Stomach (tissue), 8 donors: ENCODE measurements at regions not wholly inside any gene's neighbourhood (a gene's known extent, or its start where the extent isn't known, plus 50 kb on each side); places are given as distances from the start of the nearest gene placed in this dataset.

Source experiments
- DNase-seq, 2 donors: peaks; one replicate each; pipeline versions ENCODE4 v3.0.0 to v3.0.0-alpha.2; 2013 to 2019
- H3K27ac ChIP-seq, 5 donors: fragments of 200-600 bp in 4 of 5; sonication (generic) in 4 of 5; one replicate each; pipeline ENCODE4 v1.5.1; 2013 to 2019; ENCODE audit warnings: mild to moderate bottlenecking in 1 of 5, moderate library complexity in 1 of 5
- H3K27me3 ChIP-seq, 3 donors: fragments of 200-600 bp; sonication (generic); one replicate each; pipeline ENCODE4 v1.5.1; 2017 to 2019; ENCODE audit warnings: mixed run types in 1 of 3
- H3K36me3 ChIP-seq, 4 donors: fragments of 200-600 bp; sonication (generic); 1 replicate in 3 of 4; 2 replicates in 1 of 4; pipeline ENCODE4 v1.5.1; 2016 to 2019
- H3K4me1 ChIP-seq, 4 donors: fragments of 200-600 bp; sonication (generic); one replicate each; pipeline ENCODE4 v1.5.1; 2016 to 2019
- H3K4me3 ChIP-seq, 4 donors: fragments of 200-600 bp; sonication (generic) in 3 of 4; one replicate each; pipeline ENCODE4 v1.5.1; 2016 to 2019; ENCODE audit warnings: mild to moderate bottlenecking in 1 of 4
- H3K9me3 ChIP-seq, 4 donors: fragments of 200-600 bp; sonication (generic); one replicate each; pipeline ENCODE4 v1.5.1; 2016 to 2019
- EP300 ChIP-seq: sonication (generic); formaldehyde crosslinking; IDR thresholded peaks from one replicate; pipeline ENCODE4 v1.6.1; 2017; ENCODE audit warnings: antibody characterized with exemption
- POLR2A ChIP-seq, 4 donors: fragments of 450-650 bp; IDR thresholded peaks; one replicate each; pipeline ENCODE4 v1.6.1; 2016; ENCODE audit warnings: antibody characterized with exemption in 4 of 4, control low read depth in 2 of 4, mild to moderate bottlenecking in 1 of 4, moderate library complexity in 1 of 4
- POLR2AphosphoS5 ChIP-seq, 3 donors: sonication (generic); formaldehyde crosslinking; IDR thresholded peaks; one replicate each; pipeline ENCODE4 v1.6.1; 2016; ENCODE audit warnings: antibody characterized with exemption in 3 of 3
- WGBS, 5 donors: extraction: QIAGEN DNeasy Blood & Tissue Kit in 3 of 5; methylation state at CpG; one replicate each; pipeline versions ENCODE4 v1.1.5 to v1.1.7; 2013 to 2018; 5-methylcytosine and 5-hydroxymethylcytosine counted together
- intact Hi-C: fragments of 100-400 bp; cut with DNase I; formaldehyde crosslinking; loops from one replicate; pipeline ENCODE4 v1.15.1; 2023; ENCODE audit warnings: low total_unique reads
- TF ChIP-seq, protein P1 (sequence below), 7 experiments: fragments of 450-650 bp in 4 of 7; fragments of 200-600 bp in 3 of 7; sonication (generic) in 3 of 7; IDR thresholded peaks; one replicate each; pipeline ENCODE4 v1.5.1; 2016 to 2019; ENCODE audit warnings: antibody characterized with exemption in 7 of 7, control low read depth in 2 of 7, mild to moderate bottlenecking in 1 of 7
- donor health status: healthy with polysubstance abuse.
- donor health status: Bipolar disorder and iron deficiency.
- donor health status: healthy.

DNA sequence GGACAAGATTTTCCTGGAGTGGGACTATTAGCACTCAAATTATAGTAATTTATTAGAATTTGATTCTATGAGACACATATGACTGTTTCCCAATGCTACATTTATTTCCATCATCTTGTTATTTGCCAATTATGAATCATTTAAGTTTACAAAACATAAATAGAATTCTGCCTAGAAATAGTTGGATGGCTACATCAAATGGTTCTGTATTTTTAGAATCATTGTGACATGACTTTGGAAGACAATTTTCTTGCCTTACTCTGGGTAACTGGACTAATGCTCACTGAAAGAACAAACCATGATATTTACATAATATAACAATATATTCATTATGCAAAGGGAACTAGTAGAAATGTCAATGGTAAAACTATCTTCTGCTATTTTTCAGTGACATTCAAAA lies 173.5 kb downstream of the ZIC1 start:
- TF ChIP-seq, protein P1, sequence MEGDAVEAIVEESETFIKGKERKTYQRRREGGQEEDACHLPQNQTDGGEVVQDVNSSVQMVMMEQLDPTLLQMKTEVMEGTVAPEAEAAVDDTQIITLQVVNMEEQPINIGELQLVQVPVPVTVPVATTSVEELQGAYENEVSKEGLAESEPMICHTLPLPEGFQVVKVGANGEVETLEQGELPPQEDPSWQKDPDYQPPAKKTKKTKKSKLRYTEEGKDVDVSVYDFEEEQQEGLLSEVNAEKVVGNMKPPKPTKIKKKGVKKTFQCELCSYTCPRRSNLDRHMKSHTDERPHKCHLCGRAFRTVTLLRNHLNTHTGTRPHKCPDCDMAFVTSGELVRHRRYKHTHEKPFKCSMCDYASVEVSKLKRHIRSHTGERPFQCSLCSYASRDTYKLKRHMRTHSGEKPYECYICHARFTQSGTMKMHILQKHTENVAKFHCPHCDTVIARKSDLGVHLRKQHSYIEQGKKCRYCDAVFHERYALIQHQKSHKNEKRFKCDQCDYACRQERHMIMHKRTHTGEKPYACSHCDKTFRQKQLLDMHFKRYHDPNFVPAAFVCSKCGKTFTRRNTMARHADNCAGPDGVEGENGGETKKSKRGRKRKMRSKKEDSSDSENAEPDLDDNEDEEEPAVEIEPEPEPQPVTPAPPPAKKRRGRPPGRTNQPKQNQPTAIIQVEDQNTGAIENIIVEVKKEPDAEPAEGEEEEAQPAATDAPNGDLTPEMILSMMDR (IDR thresholded peaks at IDR 0.05), result no peak
- TF ChIP-seq POLR2A (IDR thresholded peaks at IDR 0.05) (no peak), EP300 (no peak), POLR2AphosphoS5 (IDR thresholded peaks at IDR 0.05) (no peak)
- H3K27ac ChIP-seq, result no peak overlapping the region
- no peaks in the 10 kb centered on the region for H3K27me3 ChIP-seq
- H3K36me3 ChIP-seq, result no peaks in the 10 kb centered on the region
- DNase-seq, result no peak
- H3K4me1 ChIP-seq, result no peaks in the 10 kb centered on the region
- no peak overlapping the region for H3K4me3 ChIP-seq
- intact Hi-C loops, result no loop called here
- peaks cover 0 to 3% (median 0%) of the 10 kb centered on the region in 4 donors for H3K9me3 ChIP-seq

DNA sequence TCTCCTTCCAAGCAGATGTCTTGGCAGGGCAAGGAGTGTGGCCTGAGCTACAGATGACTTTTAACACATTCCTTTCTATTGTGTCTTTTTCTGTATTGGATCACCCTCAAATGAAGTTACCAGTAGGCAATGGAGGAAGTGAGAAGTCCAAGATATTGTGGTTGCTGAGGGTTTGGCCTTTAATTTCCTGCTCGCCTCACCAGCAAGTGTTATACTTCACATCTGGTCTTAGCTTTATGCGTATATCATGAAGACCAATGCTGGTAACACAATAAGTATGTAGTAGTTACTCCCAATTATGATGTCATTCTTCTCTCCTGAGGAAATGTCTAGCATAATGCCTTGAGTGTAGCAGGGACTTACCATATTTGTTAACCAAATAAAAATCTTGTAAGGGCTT lies 179.9 kb downstream of the ZIC1 start:
- Histone ChIP-seq H3K9me3 (peaks cover 0 to 6% (median 2%) of the 10 kb centered on the region in 4 donors), H3K27me3 (no peaks in the 10 kb centered on the region), H3K4me1 (no peaks in the 10 kb centered on the region), H3K27ac (no peak overlapping the region), H3K4me3 (no peak overlapping the region), H3K36me3 (no peaks in the 10 kb centered on the region)
- WGBS, 5 donors, result 91 to 98% (median 94%) methylated on average over 2 of the region's 2 CpGs
- intact Hi-C loops, result no loop called here
- DNase-seq, result no peak
- TF ChIP-seq, protein P1 (IDR thresholded peaks at IDR 0.05), result no peak
- TF ChIP-seq EP300 (no peak), POLR2AphosphoS5 (IDR thresholded peaks at IDR 0.05) (no peak), POLR2A (IDR thresholded peaks at IDR 0.05) (no peak)

DNA sequence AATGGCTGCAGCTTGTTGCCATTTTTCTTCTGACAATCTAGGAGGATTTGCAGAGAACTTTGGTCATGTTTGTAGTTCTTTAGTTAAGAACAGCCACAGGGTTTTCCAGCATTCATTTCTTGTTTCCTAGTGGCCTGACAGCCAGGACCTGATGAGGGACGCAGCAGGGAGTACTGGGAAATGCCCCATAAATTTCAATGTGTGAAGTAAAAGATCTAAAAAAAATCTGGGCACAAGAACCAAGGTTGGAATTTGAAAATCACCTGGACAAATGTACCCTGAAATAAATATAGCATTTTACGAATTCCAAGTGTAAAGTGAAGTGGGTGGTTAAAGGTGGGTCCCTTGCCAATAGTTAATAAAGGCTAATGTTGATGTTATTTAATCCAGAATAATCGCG lies 195.0 kb downstream of the ZIC1 start:
- Histone ChIP-seq H3K36me3 (no peaks in the 10 kb centered on the region), H3K27me3 (no peaks in the 10 kb centered on the region), H3K27ac (no peak overlapping the region), H3K4me3 (no peak overlapping the region), H3K4me1 (no peaks in the 10 kb centered on the region), H3K9me3 (peaks cover 0 to 16% (median 7%) of the 10 kb centered on the region in 4 donors)
- no peak for DNase-seq
- 69 to 76% (median 72%) methylated on average over 4 of the region's 4 CpGs for WGBS, 5 donors
- intact Hi-C loops, result no loop called here
- TF ChIP-seq POLR2AphosphoS5 (IDR thresholded peaks at IDR 0.05) (no peak), EP300 (no peak), POLR2A (IDR thresholded peaks at IDR 0.05) (no peak)
- TF ChIP-seq, protein P1 (IDR thresholded peaks at IDR 0.05), result no peak

DNA sequence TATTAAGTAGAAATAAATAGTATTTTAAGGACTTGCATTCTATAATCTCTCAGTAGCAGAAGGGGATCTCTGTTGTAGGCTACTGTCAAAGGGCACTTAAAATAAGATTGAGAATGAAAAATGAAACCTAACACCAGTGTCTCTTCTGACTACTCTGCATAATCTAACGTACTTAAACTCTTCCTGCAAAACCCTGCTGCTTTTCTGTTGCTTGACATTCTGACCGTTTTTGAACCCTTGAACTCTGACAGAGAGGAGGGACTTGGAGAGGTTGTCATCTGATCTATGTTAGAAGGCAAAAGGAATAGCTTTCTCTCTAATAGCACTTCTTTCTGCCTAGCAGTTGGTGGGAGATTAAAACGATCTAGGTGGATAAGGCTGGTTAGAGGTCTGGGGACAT lies 204.6 kb downstream of the ZIC1 start:
- Histone ChIP-seq H3K36me3 (no peaks in the 10 kb centered on the region), H3K4me1 (no peaks in the 10 kb centered on the region), H3K27me3 (no peaks in the 10 kb centered on the region), H3K9me3 (no peaks in the 10 kb centered on the region), H3K27ac (no peak overlapping the region), H3K4me3 (no peak overlapping the region)
- WGBS, 5 donors, result 21 to 30% (median 28%) methylated on average over 3 of the region's 3 CpGs
- intact Hi-C loops, result no loop called here
- peak in 1 of 2 donors; percentile 4 for DNase-seq
- TF ChIP-seq, protein P1 (IDR thresholded peaks at IDR 0.05), result no peak
- TF ChIP-seq POLR2A (IDR thresholded peaks at IDR 0.05) (no peak), EP300 (no peak), POLR2AphosphoS5 (IDR thresholded peaks at IDR 0.05) (no peak)
